GM18507 (cell line): ENCODE measurements at regions not wholly inside any gene's neighbourhood (a gene's known extent, or its start where the extent isn't known, plus 50 kb on each side); places are given as distances from the start of the nearest gene placed in this dataset.
A peak's percentile ranks its signal among the peaks of the same experiment; 100 is the strongest.
"Not testable (repeated sequence)": the region's sequence is repeated elsewhere in the genome, so short reads cannot be mapped to it uniquely, and the experiment has no call there.

Experiments
- DNase-seq: peaks from one replicate; pipeline ENCODE4 v3.0.0; 2011; ENCODE audit warnings: low read depth; ENCODE audit not compliant: insufficient read length; ENCODE audit errors: extremely low spot score
- FAIRE-seq: peaks from 2 replicates; lab custom pipeline; 2011; peaks lifted over from hg19 to GRCh38; lab: Jason Lieb, UNC

- DNase-seq (no peak), FAIRE-seq (no peak)
These were observed 51.3 kb upstream of the EGFL6 start for GRCh38 chrX:13518126-13518525.

GRCh38 chrX:13515211-13515930 is 54.0 kb upstream of the EGFL6 start:
- no peak for DNase-seq
- no peak for FAIRE-seq

- DNase-seq (no peak), FAIRE-seq (no peak)
These were observed 57.5 kb upstream of the EGFL6 start for GRCh38 chrX:13511944-13512330.

- FAIRE-seq (no peak), DNase-seq (no peak)
These were observed 58.0 kb upstream of the EGFL6 start for GRCh38 chrX:13511241-13511943.

- no peak for DNase-seq
- FAIRE-seq, result no peak
These were observed 61.5 kb upstream of the EGFL6 start for GRCh38 chrX:13507893-13508292.

- DNase-seq, result peak; percentile 3
- FAIRE-seq, result peak; percentile 89
These were observed 62.8 kb upstream of the EGFL6 start for GRCh38 chrX:13506574-13506973.

- no peak for DNase-seq
- peak; percentile 77 for FAIRE-seq
These were observed 66.8 kb upstream of the EGFL6 start for GRCh38 chrX:13502590-13502989.

GRCh38 chrX:13499736-13500135 is 69.7 kb upstream of the EGFL6 start:
- DNase-seq (no peak), FAIRE-seq (no peak)

- no peak for DNase-seq
- no peak for FAIRE-seq
These were observed 71.2 kb upstream of the EGFL6 start for GRCh38 chrX:13498238-13498637.

- DNase-seq (no peak), FAIRE-seq (no peak)
These were observed 74.2 kb upstream of the EGFL6 start for GRCh38 chrX:13495232-13495631.

- no peak for DNase-seq
- no peak for FAIRE-seq
These were observed 74.8 kb upstream of the EGFL6 start for GRCh38 chrX:13494562-13494961.

GRCh38 chrX:13493659-13494058 is 75.7 kb upstream of the EGFL6 start:
- DNase-seq, result no peak
- peak; percentile 39 for FAIRE-seq

- peak; percentile 38 for FAIRE-seq
- DNase-seq, result no peak
These were observed 77.1 kb upstream of the EGFL6 start for GRCh38 chrX:13492286-13492685.

- FAIRE-seq (no peak), DNase-seq (no peak)
These were observed 78.3 kb upstream of the EGFL6 start for GRCh38 chrX:13491061-13491460.

- no peak for DNase-seq
These were observed 79.9 kb upstream of the EGFL6 start for GRCh38 chrX:13489454-13489853.

GRCh38 chrX:13487731-13488505 is 81.5 kb upstream of the EGFL6 start:
- DNase-seq (peak; percentile 39), FAIRE-seq (peak; percentile 95)

More at GRCh38 chrX:13489454-13489853, 79.9 kb upstream of the EGFL6 start:
- no peak for FAIRE-seq

- no peak for FAIRE-seq
- no peak for DNase-seq
These were observed 84.2 kb upstream of the EGFL6 start for GRCh38 chrX:13485167-13485566.

- DNase-seq, result no peak
- no peak for FAIRE-seq
These were observed 85.6 kb upstream of the EGFL6 start for GRCh38 chrX:13483773-13484172.

- DNase-seq (no peak), FAIRE-seq (no peak)
These were observed 86.5 kb upstream of the EGFL6 start for GRCh38 chrX:13482746-13483541.

- not testable (repeated sequence) for FAIRE-seq, DNase-seq
These were observed 88.6 kb upstream of the EGFL6 start for GRCh38 chrX:13480780-13481179.
